ENCODE measurements at regions not wholly inside any gene's neighbourhood (a gene's known extent, or its start where the extent isn't known, plus 50 kb on each side); places are given as distances from the start of the nearest gene placed in this dataset.

- Histone ChIP-seq H3K4me3 (ENCODE audit: low read depth, low read length) (no peak overlapping the region), H3K27me3 (no peaks in the 10 kb centered on the region), H3K9me3 (no peaks in the 10 kb centered on the region), H3K36me3 (no peaks in the 10 kb centered on the region), H3K4me1 (no peaks in the 10 kb centered on the region)
- DNase-seq = no peak
- no peak for TF ChIP-seq CTCF (IDR thresholded peaks at IDR 0.05; ENCODE audit: low read depth, low read length)
Observed at GRCh38 chr3:46080969-46081345, 53.7 kb upstream of the XCR1 start.

GRCh38 chr3:46080124-46080968, 53.1 kb upstream of the XCR1 start:
- no peaks in the 10 kb centered on the region for H3K9me3 ChIP-seq
- H3K4me1 ChIP-seq = no peaks in the 10 kb centered on the region
- no peak for DNase-seq
- no peaks in the 10 kb centered on the region for H3K36me3 ChIP-seq
- H3K27me3 ChIP-seq = no peaks in the 10 kb centered on the region
- H3K4me3 ChIP-seq (ENCODE audit: low read depth, low read length) = no peak overlapping the region
- no peak for TF ChIP-seq CTCF (IDR thresholded peaks at IDR 0.05; ENCODE audit: low read depth, low read length)

GRCh38 chr3:46078712-46079400, 51.6 kb upstream of the XCR1 start:
- DNase-seq = peak; percentile 79
- Histone ChIP-seq H3K36me3 (no peaks in the 10 kb centered on the region), H3K4me1 (no peaks in the 10 kb centered on the region), H3K9me3 (no peaks in the 10 kb centered on the region), H3K27me3 (no peaks in the 10 kb centered on the region), H3K4me3 (ENCODE audit: low read depth, low read length) (no peak overlapping the region)
- TF ChIP-seq CTCF (IDR thresholded peaks at IDR 0.05; ENCODE audit: low read depth, low read length) = peak; percentile 91

Measured in BE2C (cell line).